Astrocyte of the cerebellum (primary cell): ENCODE measurements at regions not wholly inside any gene's neighbourhood (a gene's known extent, or its start where the extent isn't known, plus 50 kb on each side); places are given as distances from the start of the nearest gene placed in this dataset.

Experiments
- DNase-seq: peaks from one replicate; pipeline ENCODE4 v3.0.0-alpha.2; 2011; ENCODE audit warnings: low read depth
- H3K4me3 ChIP-seq: 2 replicates; pipeline ENCODE4 v1.5.1; 2011; ENCODE audit warnings: mild to moderate bottlenecking, low read depth, low read length, moderate library complexity
- in situ Hi-C: cut with HindIII; loops from 2 replicates; pipeline ENCODE4 v1.10.0; 2017; ENCODE audit warnings: low sequenced_read_pairs
- TF ChIP-seq, protein P1 (sequence below): IDR thresholded peaks from 2 replicates; pipeline ENCODE4 v1.5.1; 2012; ENCODE audit warnings: low read length, low read depth, moderate library complexity, mild to moderate bottlenecking; ENCODE audit errors: missing control alignments

DNA sequence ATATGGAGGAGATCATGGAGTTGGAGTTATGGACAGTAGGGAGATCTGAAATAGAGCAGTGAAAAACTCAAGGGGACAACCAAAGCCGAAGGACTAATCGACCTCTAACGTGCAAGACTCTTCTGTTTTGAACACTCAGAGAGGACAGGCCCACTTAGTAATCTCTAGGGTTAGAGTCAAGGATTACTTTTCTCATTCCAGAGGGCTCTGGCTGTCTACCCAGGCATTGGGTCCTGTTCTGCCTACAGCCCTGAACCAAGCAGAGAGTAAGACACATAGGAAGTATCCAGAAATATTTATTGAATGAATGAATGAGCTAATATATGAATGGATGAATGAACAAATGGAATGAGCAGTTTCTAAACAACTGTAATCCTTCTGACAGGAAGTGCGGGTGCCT is 50.3 kb upstream of the PKDCC start:
- DNase-seq = no peak
- H3K4me3 ChIP-seq = no peak overlapping the region
- in situ Hi-C loops = no loop called here
- TF ChIP-seq, protein P1, sequence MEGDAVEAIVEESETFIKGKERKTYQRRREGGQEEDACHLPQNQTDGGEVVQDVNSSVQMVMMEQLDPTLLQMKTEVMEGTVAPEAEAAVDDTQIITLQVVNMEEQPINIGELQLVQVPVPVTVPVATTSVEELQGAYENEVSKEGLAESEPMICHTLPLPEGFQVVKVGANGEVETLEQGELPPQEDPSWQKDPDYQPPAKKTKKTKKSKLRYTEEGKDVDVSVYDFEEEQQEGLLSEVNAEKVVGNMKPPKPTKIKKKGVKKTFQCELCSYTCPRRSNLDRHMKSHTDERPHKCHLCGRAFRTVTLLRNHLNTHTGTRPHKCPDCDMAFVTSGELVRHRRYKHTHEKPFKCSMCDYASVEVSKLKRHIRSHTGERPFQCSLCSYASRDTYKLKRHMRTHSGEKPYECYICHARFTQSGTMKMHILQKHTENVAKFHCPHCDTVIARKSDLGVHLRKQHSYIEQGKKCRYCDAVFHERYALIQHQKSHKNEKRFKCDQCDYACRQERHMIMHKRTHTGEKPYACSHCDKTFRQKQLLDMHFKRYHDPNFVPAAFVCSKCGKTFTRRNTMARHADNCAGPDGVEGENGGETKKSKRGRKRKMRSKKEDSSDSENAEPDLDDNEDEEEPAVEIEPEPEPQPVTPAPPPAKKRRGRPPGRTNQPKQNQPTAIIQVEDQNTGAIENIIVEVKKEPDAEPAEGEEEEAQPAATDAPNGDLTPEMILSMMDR = no peak
